ENCODE measurements at regions not wholly inside any gene's neighbourhood (a gene's known extent, or its start where the extent isn't known, plus 50 kb on each side); places are given as distances from the start of the nearest gene placed in this dataset.

- intact Hi-C loops (cut with DNase I): no loop called here
- ATAC-seq (no peak), FAIRE-seq (no peak), DNase-seq (no peak)
- no peaks in the 10 kb centered on the region for H3K9me3 ChIP-seq
- 63 to 78% methylated on average over 2 of the region's 2 CpGs for WGBS, 2 donors
- H3K36me3 ChIP-seq: no peaks in the 10 kb centered on the region
- H3K4me3 ChIP-seq: no peak overlapping the region
- H3K4me1 ChIP-seq: no peaks in the 10 kb centered on the region
- H3K27ac ChIP-seq: no peak overlapping the region
- no peak for TF ChIP-seq CTCF (IDR thresholded peaks at IDR 0.05)
- peaks cover 0 to 4% (median 0%) of the 10 kb centered on the region in 4 donors for H3K27me3 ChIP-seq
These were observed 417.4 kb downstream of the TBC1D32 start for GRCh38 chr6:120916844-120917243.

GRCh38 chr6:120913486-120913885, 420.8 kb downstream of the TBC1D32 start:
- no peak overlapping the region for H3K27ac ChIP-seq
- H3K9me3 ChIP-seq: no peaks in the 10 kb centered on the region
- peaks cover 0 to 4% (median 0%) of the 10 kb centered on the region in 4 donors for H3K27me3 ChIP-seq
- TF ChIP-seq CTCF (IDR thresholded peaks at IDR 0.05): no peak
- H3K4me3 ChIP-seq: no peak overlapping the region
- no peaks in the 10 kb centered on the region for H3K36me3 ChIP-seq
- 10 to 24% methylated on average over 1 of the region's 1 CpG for WGBS, 2 donors
- DNase-seq: no peak
- no peak for FAIRE-seq
- H3K4me1 ChIP-seq: no peaks in the 10 kb centered on the region
- no peak for ATAC-seq
- intact Hi-C loops (cut with DNase I): no loop called here

DNA sequence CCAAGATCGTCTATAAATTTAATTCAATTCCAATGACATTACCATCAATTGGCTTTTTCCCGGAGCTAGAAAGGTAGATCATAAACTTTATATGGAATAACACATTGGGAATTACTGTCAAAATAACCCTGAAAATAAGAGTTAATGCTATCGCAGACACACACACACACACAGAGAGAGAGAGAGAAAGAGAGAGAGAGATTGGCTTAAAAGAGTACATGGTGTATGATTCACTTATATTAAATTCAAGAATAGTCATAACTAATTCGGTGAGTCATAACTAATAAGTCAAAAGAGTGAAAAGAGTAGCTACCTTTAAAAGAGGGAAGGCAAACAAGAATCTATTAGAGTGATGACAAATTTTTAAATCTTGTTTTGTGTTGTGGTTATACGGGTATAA, 425.5 kb downstream of the TBC1D32 start:
- Histone ChIP-seq H3K4me1 (no peaks in the 10 kb centered on the region), H3K27ac (no peak overlapping the region), H3K36me3 (no peaks in the 10 kb centered on the region), H3K9me3 (no peaks in the 10 kb centered on the region), H3K27me3 (no peaks in the 10 kb centered on the region), H3K4me3 (no peak overlapping the region)
- no peak for TF ChIP-seq CTCF (IDR thresholded peaks at IDR 0.05)
- ATAC-seq (no peak), DNase-seq (no peak), FAIRE-seq (no peak)
- intact Hi-C loops (cut with DNase I): no loop called here
- WGBS, 2 donors: 88 to 96% methylated on average over 5 of the region's 5 CpGs

DNA sequence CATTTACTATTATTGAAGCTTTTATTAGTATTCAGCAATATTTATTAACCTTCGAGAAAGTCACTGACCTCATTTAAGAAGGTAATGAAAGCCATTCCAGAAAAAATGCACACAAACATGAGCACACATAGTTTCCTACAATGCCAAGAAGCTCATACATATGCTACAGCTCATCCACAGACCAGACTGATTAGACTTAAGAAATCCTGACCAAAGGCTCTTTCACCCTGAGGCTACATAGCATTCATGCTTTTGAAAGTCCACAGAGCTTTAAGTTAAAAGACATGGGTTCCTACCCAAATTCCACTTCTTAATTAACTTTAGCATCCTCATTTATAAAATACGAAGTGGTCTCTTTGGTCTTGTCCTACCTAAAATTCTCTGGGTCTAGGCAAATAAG, 430.4 kb downstream of the TBC1D32 start:
- intact Hi-C loops (cut with DNase I): no loop called here
- WGBS, 2 donors: 67 to 86% methylated on average over 2 of the region's 2 CpGs
- H3K27ac ChIP-seq: no peak overlapping the region
- no peak overlapping the region for H3K4me3 ChIP-seq
- DNase-seq (no peak), FAIRE-seq (no peak), ATAC-seq (no peak)
- no peaks in the 10 kb centered on the region for H3K27me3 ChIP-seq
- no peaks in the 10 kb centered on the region for H3K4me1 ChIP-seq
- TF ChIP-seq CTCF (IDR thresholded peaks at IDR 0.05): no peak
- H3K36me3 ChIP-seq: no peaks in the 10 kb centered on the region
- H3K9me3 ChIP-seq: no peaks in the 10 kb centered on the region

GRCh38 chr6:120899932-120900331, 434.3 kb downstream of the TBC1D32 start:
- FAIRE-seq: no peak
- no peaks in the 10 kb centered on the region for H3K36me3 ChIP-seq
- ATAC-seq: no peak
- no peaks in the 10 kb centered on the region for H3K9me3 ChIP-seq
- no peak for DNase-seq
- intact Hi-C loops (cut with DNase I): no loop called here
- H3K4me1 ChIP-seq: no peaks in the 10 kb centered on the region
- H3K4me3 ChIP-seq: no peak overlapping the region
- no peaks in the 10 kb centered on the region for H3K27me3 ChIP-seq
- TF ChIP-seq CTCF (IDR thresholded peaks at IDR 0.05): no peak
- no peak overlapping the region for H3K27ac ChIP-seq
